Left ventricle myocardium inferior (tissue), 1 donor: ENCODE measurements at regions not wholly inside any gene's neighbourhood (a gene's known extent, or its start where the extent isn't known, plus 50 kb on each side); places are given as distances from the start of the nearest gene placed in this dataset.

Source experiments
- DNase-seq: peaks from one replicate; pipeline ENCODE4 v3.0.0-alpha.2; 2020
- H3K27ac ChIP-seq: fragments of 200-600 bp; replicated peaks from 2 replicates; pipeline ENCODE4 v1.8.0; 2021
- H3K27me3 ChIP-seq: fragments of 200-600 bp; 2 replicates; pipeline ENCODE4 v1.8.0; 2021; ENCODE audit warnings: low read depth
- H3K36me3 ChIP-seq: fragments of 200-600 bp; 2 replicates; pipeline ENCODE4 v1.8.0; 2021
- H3K4me1 ChIP-seq: fragments of 200-600 bp; 2 replicates; pipeline ENCODE4 v1.8.0; 2021
- H3K4me3 ChIP-seq: fragments of 200-600 bp; 2 replicates; pipeline ENCODE4 v1.8.0; 2021; ENCODE audit warnings: mild to moderate bottlenecking, moderate library complexity
- H3K9me3 ChIP-seq: fragments of 200-600 bp; replicated peaks from 2 replicates; pipeline ENCODE4 v1.8.0; 2021
- intact Hi-C: fragments of 100-400 bp; cut with micrococcal nuclease; formaldehyde crosslinking; loops from one replicate; pipeline ENCODE4 v1.11.0; 2022
- TF ChIP-seq, protein P1 (sequence below): fragments of 200-600 bp; IDR thresholded peaks from 2 replicates; pipeline ENCODE4 v1.8.0; 2021; ENCODE audit warnings: antibody characterized with exemption, mild to moderate bottlenecking, borderline replicate concordance
- donor health status: DM: no; HTN: yes; CAD: no; lungs with severe emphysema.

DNA sequence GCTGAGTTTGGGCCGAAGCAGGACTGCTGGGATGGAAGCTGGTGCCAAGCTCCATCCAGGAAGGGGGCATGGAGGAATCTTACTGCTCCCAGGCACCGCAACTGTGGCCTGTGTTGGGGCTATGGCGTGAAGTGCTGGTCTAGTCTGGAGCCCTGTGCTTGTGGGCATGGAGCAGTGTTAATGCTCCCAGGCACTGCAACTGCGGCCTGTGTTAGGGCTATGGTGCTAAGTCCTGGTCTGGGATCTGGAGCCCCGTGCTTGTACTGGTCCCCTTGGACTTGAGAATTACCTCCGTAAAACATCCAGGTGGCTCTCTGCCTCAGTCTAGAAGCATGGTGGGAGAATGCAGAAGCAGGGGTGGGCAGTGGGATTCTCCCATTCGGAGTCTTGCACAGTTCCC lies 1379.4 kb upstream of the ACVR2A start:
- no peak overlapping the region for H3K27ac ChIP-seq
- TF ChIP-seq, protein P1, sequence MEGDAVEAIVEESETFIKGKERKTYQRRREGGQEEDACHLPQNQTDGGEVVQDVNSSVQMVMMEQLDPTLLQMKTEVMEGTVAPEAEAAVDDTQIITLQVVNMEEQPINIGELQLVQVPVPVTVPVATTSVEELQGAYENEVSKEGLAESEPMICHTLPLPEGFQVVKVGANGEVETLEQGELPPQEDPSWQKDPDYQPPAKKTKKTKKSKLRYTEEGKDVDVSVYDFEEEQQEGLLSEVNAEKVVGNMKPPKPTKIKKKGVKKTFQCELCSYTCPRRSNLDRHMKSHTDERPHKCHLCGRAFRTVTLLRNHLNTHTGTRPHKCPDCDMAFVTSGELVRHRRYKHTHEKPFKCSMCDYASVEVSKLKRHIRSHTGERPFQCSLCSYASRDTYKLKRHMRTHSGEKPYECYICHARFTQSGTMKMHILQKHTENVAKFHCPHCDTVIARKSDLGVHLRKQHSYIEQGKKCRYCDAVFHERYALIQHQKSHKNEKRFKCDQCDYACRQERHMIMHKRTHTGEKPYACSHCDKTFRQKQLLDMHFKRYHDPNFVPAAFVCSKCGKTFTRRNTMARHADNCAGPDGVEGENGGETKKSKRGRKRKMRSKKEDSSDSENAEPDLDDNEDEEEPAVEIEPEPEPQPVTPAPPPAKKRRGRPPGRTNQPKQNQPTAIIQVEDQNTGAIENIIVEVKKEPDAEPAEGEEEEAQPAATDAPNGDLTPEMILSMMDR: no peak
- intact Hi-C loops: no loop called here
- peaks cover 26% of the 10 kb centered on the region for H3K9me3 ChIP-seq
- no peak for DNase-seq
- H3K4me3 ChIP-seq: no peak overlapping the region
- H3K4me1 ChIP-seq: no peaks in the 10 kb centered on the region
- no peaks in the 10 kb centered on the region for H3K27me3 ChIP-seq
- H3K36me3 ChIP-seq: no peaks in the 10 kb centered on the region

DNA sequence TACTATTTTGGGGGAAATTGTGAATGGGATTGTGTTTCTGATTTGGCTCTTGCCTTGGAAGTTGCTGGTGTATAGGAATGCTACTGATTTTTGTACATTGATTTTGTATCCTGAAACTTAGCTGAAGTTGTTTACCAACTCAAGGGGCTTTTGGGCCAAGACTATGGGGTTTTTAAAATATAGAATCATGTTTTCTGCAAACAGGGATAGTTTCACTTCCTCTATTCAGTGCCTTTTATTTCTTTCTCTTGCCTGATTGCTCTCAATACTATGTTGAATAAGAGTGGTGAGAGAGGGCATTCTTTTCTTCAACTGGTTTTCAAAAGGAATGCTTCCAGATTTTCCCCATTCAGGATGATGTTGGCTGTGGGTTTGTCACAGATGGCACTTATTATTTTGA lies 1383.8 kb upstream of the ACVR2A start:
- TF ChIP-seq, protein P1: no peak
- Histone ChIP-seq H3K36me3 (no peaks in the 10 kb centered on the region), H3K4me3 (no peak overlapping the region), H3K27ac (no peak overlapping the region), H3K27me3 (no peaks in the 10 kb centered on the region), H3K4me1 (no peaks in the 10 kb centered on the region), H3K9me3 (peaks cover 52% of the 10 kb centered on the region)
- DNase-seq: no peak
- intact Hi-C loops: no loop called here

DNA sequence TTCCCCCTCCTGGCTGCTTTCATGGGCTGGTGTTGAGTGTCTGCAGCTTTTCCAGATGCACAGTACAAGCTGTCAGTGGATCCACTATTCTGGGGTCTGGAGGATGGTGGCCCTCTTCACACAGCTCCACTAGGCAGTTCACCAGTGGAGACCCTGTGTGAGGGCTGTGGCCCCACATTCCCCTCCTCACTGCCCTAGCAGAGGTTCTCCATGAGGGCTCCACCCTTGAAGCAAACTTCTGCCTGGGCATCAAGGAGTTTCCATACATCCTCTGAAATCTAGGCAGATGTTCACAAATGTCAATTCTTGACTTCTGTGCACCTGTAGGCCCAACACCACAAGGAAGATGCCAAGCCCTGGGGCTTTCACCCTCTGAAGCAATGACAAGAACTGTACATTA lies 1386.2 kb upstream of the ACVR2A start:
- Histone ChIP-seq H3K27me3 (no peaks in the 10 kb centered on the region), H3K4me1 (no peaks in the 10 kb centered on the region), H3K9me3 (peaks cover 51% of the 10 kb centered on the region), H3K36me3 (no peaks in the 10 kb centered on the region), H3K4me3 (no peak overlapping the region), H3K27ac (no peak overlapping the region)
- intact Hi-C loops: no loop called here
- no peak for DNase-seq
- TF ChIP-seq, protein P1: no peak

DNA sequence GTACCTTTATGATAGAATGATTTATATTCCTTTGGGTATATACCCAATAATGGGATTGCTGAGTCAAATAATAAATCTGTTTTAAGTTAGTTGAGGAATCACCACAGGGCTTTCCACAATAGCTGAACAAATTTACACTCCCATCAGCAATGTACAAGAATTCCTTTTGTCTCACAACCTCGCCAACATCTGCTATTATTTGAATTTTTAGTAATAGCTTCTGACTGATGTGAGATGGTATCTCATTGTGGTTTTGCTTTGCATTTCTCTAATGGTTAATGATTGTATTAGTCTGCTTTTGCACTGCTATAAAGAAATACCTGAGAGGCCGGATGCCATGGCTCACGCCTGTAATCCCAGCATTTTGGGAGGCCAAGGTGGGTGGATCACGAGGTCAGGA lies 1387.6 kb upstream of the ACVR2A start:
- intact Hi-C loops: no loop called here

DNA sequence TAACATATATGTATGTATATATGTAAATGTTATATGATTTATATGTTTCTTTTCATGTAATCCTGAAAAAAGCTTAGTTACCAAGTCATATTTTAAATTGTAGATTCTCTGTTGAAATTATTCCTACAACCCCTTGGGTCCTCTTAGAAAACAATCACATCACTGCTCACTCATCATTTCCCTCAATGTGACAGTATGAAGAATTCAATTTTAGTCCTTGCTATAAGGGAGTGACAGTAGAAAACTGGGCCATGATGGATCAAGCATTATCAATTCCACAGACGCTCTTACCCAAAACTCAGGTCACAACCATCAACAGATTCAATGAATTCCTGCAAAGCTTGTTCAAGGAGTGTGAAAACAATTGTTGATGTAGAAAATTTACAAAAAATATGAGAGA lies 1389.5 kb upstream of the ACVR2A start:
- H3K27me3 ChIP-seq: no peaks in the 10 kb centered on the region
- no peak overlapping the region for H3K4me3 ChIP-seq
- intact Hi-C loops: no loop called here
- H3K9me3 ChIP-seq: peaks cover 25% of the 10 kb centered on the region
- H3K27ac ChIP-seq: no peak overlapping the region
- no peaks in the 10 kb centered on the region for H3K4me1 ChIP-seq
- no peaks in the 10 kb centered on the region for H3K36me3 ChIP-seq
- DNase-seq: no peak
- TF ChIP-seq, protein P1: no peak

More for the DNA sequence above, 1387.6 kb upstream of the ACVR2A start:
- H3K27ac ChIP-seq: no peak overlapping the region
- no peaks in the 10 kb centered on the region for H3K36me3 ChIP-seq
- peaks cover 43% of the 10 kb centered on the region for H3K9me3 ChIP-seq
- TF ChIP-seq, protein P1: no peak
- no peaks in the 10 kb centered on the region for H3K4me1 ChIP-seq
- H3K27me3 ChIP-seq: no peaks in the 10 kb centered on the region
- no peak for DNase-seq
- no peak overlapping the region for H3K4me3 ChIP-seq

DNA sequence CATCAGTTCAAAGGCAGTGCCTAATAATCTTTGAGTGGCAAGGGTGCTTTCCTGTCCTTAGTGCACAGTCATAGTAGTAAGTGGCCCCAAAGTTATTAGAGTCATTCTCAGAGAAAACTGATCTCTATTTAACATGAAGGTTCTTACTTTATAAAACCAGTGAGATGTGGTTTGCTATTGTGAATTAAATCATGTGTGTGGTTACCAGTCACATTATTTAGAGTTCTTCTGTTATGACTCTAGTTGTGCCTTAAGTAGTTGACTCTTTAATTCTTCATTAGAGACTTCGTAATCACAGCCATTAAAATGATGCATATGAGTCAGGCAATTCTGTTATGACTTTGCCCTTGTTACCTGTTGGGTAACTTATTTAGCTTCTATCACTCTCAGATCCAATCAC lies 1392.9 kb upstream of the ACVR2A start:
- no peaks in the 10 kb centered on the region for H3K27me3 ChIP-seq
- H3K4me1 ChIP-seq: no peaks in the 10 kb centered on the region
- H3K9me3 ChIP-seq: no peaks in the 10 kb centered on the region
- H3K36me3 ChIP-seq: no peaks in the 10 kb centered on the region
- no peak overlapping the region for H3K27ac ChIP-seq
- no peak for DNase-seq
- intact Hi-C loops: no loop called here
- no peak overlapping the region for H3K4me3 ChIP-seq
- TF ChIP-seq, protein P1: no peak
